Gastroesophageal sphincter (tissue), 4 donors: ENCODE measurements at regions not wholly inside any gene's neighbourhood (a gene's known extent, or its start where the extent isn't known, plus 50 kb on each side); places are given as distances from the start of the nearest gene placed in this dataset.

Experiments used
- ATAC-seq: fragments of 150-250 bp; one replicate; pipeline ENCODE4 v1.9.1; 2016; ENCODE audit warnings: mild to moderate bottlenecking, moderate library complexity
- H3K27ac ChIP-seq, 4 donors: fragments of 200-600 bp; sonication (generic) in 3 of 4; 1 replicate in 3 of 4; 2 replicates in 1 of 4; pipeline ENCODE4 v1.5.1; 2016 to 2019
- H3K27me3 ChIP-seq: fragments of 200-600 bp; sonication (generic); one replicate; pipeline ENCODE4 v1.5.1; 2019
- H3K36me3 ChIP-seq, 2 donors: fragments of 200-600 bp; sonication (generic); one replicate each; pipeline ENCODE4 v1.5.1; 2019; ENCODE audit warnings: control low read depth in 1 of 2
- H3K4me1 ChIP-seq, 3 donors: fragments of 200-600 bp; sonication (generic); 1 replicate in 2 of 3; 2 replicates in 1 of 3; pipeline ENCODE4 v1.5.1; 2016 to 2019; ENCODE audit warnings: control low read depth in 2 of 3
- H3K4me3 ChIP-seq, 2 donors: fragments of 200-600 bp; sonication (generic); one replicate each; pipeline ENCODE4 v1.5.1; 2019; ENCODE audit warnings: mild to moderate bottlenecking in 1 of 2, moderate library complexity in 1 of 2
- H3K9me3 ChIP-seq, 3 donors: fragments of 200-600 bp; sonication (generic); one replicate each; pipeline ENCODE4 v1.5.1; 2017 to 2019; ENCODE audit warnings: control low read depth in 2 of 3
- CTCF ChIP-seq, 4 experiments: fragments of 200-600 bp in 2 of 4; fragments of 450-650 bp in 2 of 4; sonication (generic) in 1 of 4; IDR thresholded peaks; one replicate each; pipeline ENCODE4 v1.5.1; 2017 to 2019; ENCODE audit warnings: antibody characterized with exemption in 4 of 4, mild to moderate bottlenecking in 2 of 4, moderate library complexity in 2 of 4
- EP300 ChIP-seq: sonication (generic); formaldehyde crosslinking; IDR thresholded peaks from one replicate; pipeline ENCODE4 v1.6.1; 2017; ENCODE audit warnings: antibody characterized with exemption, mild to moderate bottlenecking
- POLR2A ChIP-seq, 2 donors: fragments of 450-650 bp; IDR thresholded peaks; one replicate each; pipeline ENCODE4 v1.6.1; 2017; ENCODE audit warnings: antibody characterized with exemption in 2 of 2, mild to moderate bottlenecking in 2 of 2, moderate library complexity in 1 of 2
- POLR2AphosphoS5 ChIP-seq: sonication (generic); formaldehyde crosslinking; IDR thresholded peaks from one replicate; pipeline ENCODE4 v1.6.1; 2017; ENCODE audit warnings: antibody characterized with exemption
- WGBS, 2 donors: methylation state at CpG; one replicate each; pipeline ENCODE4 v1.1.5; 2018; ENCODE audit warnings: low coverage in 1 of 2; 5-methylcytosine and 5-hydroxymethylcytosine counted together

- no peak overlapping the region for H3K4me3 ChIP-seq
- no peak for ATAC-seq
- peaks cover 8% of the 10 kb centered on the region for H3K27me3 ChIP-seq
- H3K27ac ChIP-seq: no peak overlapping the region
- no peaks in the 10 kb centered on the region for H3K4me1 ChIP-seq
- TF ChIP-seq EP300 (no peak), CTCF (IDR thresholded peaks at IDR 0.05) (no peak), POLR2A (IDR thresholded peaks at IDR 0.05) (no peak), POLR2AphosphoS5 (no peak)
- 95 to 100% methylated on average over 2 of the region's 2 CpGs for WGBS, 2 donors
- H3K36me3 ChIP-seq: no peaks in the 10 kb centered on the region
- H3K9me3 ChIP-seq: no peaks in the 10 kb centered on the region
These were observed 554.0 kb downstream of the RNF144A start for GRCh38 chr2:7471185-7471584.

GRCh38 chr2:7472465-7472864, 555.3 kb downstream of the RNF144A start:
- Histone ChIP-seq H3K4me3 (no peak overlapping the region), H3K27ac (no peak overlapping the region), H3K27me3 (peaks cover 8% of the 10 kb centered on the region), H3K36me3 (no peaks in the 10 kb centered on the region), H3K4me1 (no peaks in the 10 kb centered on the region), H3K9me3 (no peaks in the 10 kb centered on the region)
- 75% methylated on average over 2 of the region's 2 CpGs for WGBS, 2 donors
- TF ChIP-seq CTCF (IDR thresholded peaks at IDR 0.05): no peak
- no peak for TF ChIP-seq POLR2A (IDR thresholded peaks at IDR 0.05)
- TF ChIP-seq POLR2AphosphoS5: no peak
- no peak for TF ChIP-seq EP300
- no peak for ATAC-seq

- Histone ChIP-seq H3K27ac (no peak overlapping the region), H3K9me3 (no peaks in the 10 kb centered on the region), H3K27me3 (peaks cover 8% of the 10 kb centered on the region), H3K36me3 (no peaks in the 10 kb centered on the region), H3K4me3 (no peak overlapping the region), H3K4me1 (no peaks in the 10 kb centered on the region)
- TF ChIP-seq POLR2A (IDR thresholded peaks at IDR 0.05) (no peak), POLR2AphosphoS5 (no peak), CTCF (IDR thresholded peaks at IDR 0.05) (no peak), EP300 (no peak)
- WGBS, 2 donors: 68% methylated on average over 5 to 7 of the region's 7 CpGs
- no peak for ATAC-seq
These were observed 556.0 kb downstream of the RNF144A start for GRCh38 chr2:7473135-7473771.

- no peaks in the 10 kb centered on the region for H3K36me3 ChIP-seq
- no peak for ATAC-seq
- H3K27me3 ChIP-seq: no peaks in the 10 kb centered on the region
- H3K4me1 ChIP-seq: no peaks in the 10 kb centered on the region
- TF ChIP-seq EP300: no peak
- no peaks in the 10 kb centered on the region for H3K9me3 ChIP-seq
- no peak overlapping the region for H3K27ac ChIP-seq
- no peak overlapping the region for H3K4me3 ChIP-seq
These were observed 559.2 kb downstream of the RNF144A start for GRCh38 chr2:7476371-7476770.

- no peak for ATAC-seq
- peaks cover 0 to 7% (median 0%) of the 10 kb centered on the region in 3 donors for H3K9me3 ChIP-seq
- TF ChIP-seq CTCF (IDR thresholded peaks at IDR 0.05): no peak
- no peak for TF ChIP-seq POLR2AphosphoS5
- H3K36me3 ChIP-seq: no peaks in the 10 kb centered on the region
- H3K27me3 ChIP-seq: no peaks in the 10 kb centered on the region
- no peaks in the 10 kb centered on the region for H3K4me1 ChIP-seq
- no peak overlapping the region for H3K27ac ChIP-seq
- no peak overlapping the region for H3K4me3 ChIP-seq
These were observed 562.4 kb downstream of the RNF144A start for GRCh38 chr2:7479603-7480002.

- Histone ChIP-seq H3K4me1 (no peaks in the 10 kb centered on the region), H3K9me3 (peaks cover 0 to 7% (median 0%) of the 10 kb centered on the region in 3 donors), H3K36me3 (no peaks in the 10 kb centered on the region), H3K27me3 (no peaks in the 10 kb centered on the region), H3K27ac (no peak overlapping the region), H3K4me3 (no peak overlapping the region)
- ATAC-seq: no peak
- TF ChIP-seq EP300: no peak
- TF ChIP-seq POLR2AphosphoS5: no peak
- no peak for TF ChIP-seq CTCF (IDR thresholded peaks at IDR 0.05)
- TF ChIP-seq POLR2A (IDR thresholded peaks at IDR 0.05): no peak
These were observed 563.2 kb downstream of the RNF144A start for GRCh38 chr2:7480431-7480830.
